Naive thymus-derived CD4-positive, alpha-beta T cell (primary cell): ENCODE measurements at regions not wholly inside any gene's neighbourhood (a gene's known extent, or its start where the extent isn't known, plus 50 kb on each side); places are given as distances from the start of the nearest gene placed in this dataset.

Experiments used
- ATAC-seq: fragments of 150-1000 bp; cut with Tn5 transposase; 2 replicates; pipeline ENCODE4 v1.10.0; 2021; ENCODE audit warnings: mild to moderate bottlenecking, moderate library complexity
- CTCF ChIA-PET: fragments of 350-600 bp; sonication (Branson Sonifier 250); formaldehyde crosslinking; loops from one replicate; lab custom pipeline; 2021; ENCODE audit warnings: antibody characterized with exemption; lab: Charles Lee
- POLR2A ChIA-PET: fragments of 350-600 bp; sonication (Branson Sonifier 250); formaldehyde crosslinking; loops from one replicate; lab custom pipeline; 2021; ENCODE audit warnings: antibody characterized with exemption, inconsistent platforms; lab: Charles Lee
- DNase-seq, 9 donors: peaks; one replicate each; pipeline versions ENCODE4 v3.0.0 to v3.0.0-alpha.2; 2020 to 2022; ENCODE audit warnings: mixed read lengths in 1 of 9
- H3K27ac ChIP-seq: one replicate; pipeline ENCODE4 v1.7.0; 2013; ENCODE audit warnings: mild to moderate bottlenecking, low read depth, low read length, moderate library complexity
- H3K27me3 ChIP-seq, 2 donors: one replicate each; pipeline ENCODE4 v1.7.0; 2013; ENCODE audit warnings: low read length in 2 of 2, mild to moderate bottlenecking in 2 of 2, moderate library complexity in 2 of 2; ENCODE audit not compliant: control insufficient read depth in 2 of 2, insufficient read depth in 2 of 2
- H3K36me3 ChIP-seq, 3 experiments: 1 replicate in 2 of 3; 2 replicates in 1 of 3; pipeline ENCODE4 v1.7.0; 2013; ENCODE audit warnings: low read length in 3 of 3, mild to moderate bottlenecking in 3 of 3, moderate library complexity in 1 of 3; ENCODE audit not compliant: insufficient read depth in 3 of 3, control insufficient read depth in 2 of 3
- H3K4me1 ChIP-seq, 2 donors: one replicate each; pipeline ENCODE4 v1.7.0; 2013; ENCODE audit warnings: low read length in 2 of 2, mild to moderate bottlenecking in 2 of 2, moderate library complexity in 1 of 2; ENCODE audit not compliant: control insufficient read depth in 2 of 2, insufficient read depth in 2 of 2
- H3K4me3 ChIP-seq: 2 replicates; pipeline ENCODE4 v1.7.0; 2013; ENCODE audit warnings: mild to moderate bottlenecking, low read length
- H3K9me3 ChIP-seq, 3 experiments: 1 replicate in 2 of 3; 2 replicates in 1 of 3; pipeline ENCODE4 v1.7.0; 2013; ENCODE audit warnings: low read length in 3 of 3; ENCODE audit not compliant: control insufficient read depth in 2 of 3
- H3K27ac Mint-ChIP-seq, 9 donors: one replicate each; pipeline ENCODE4 v1.8.0; 2020 to 2022; ENCODE audit warnings: mixed read lengths in 9 of 9, mild to moderate bottlenecking in 8 of 9, moderate library complexity in 5 of 9, inconsistent platforms in 2 of 9
- H3K27me3 Mint-ChIP-seq, 5 donors: one replicate each; pipeline ENCODE4 v1.8.0; 2021 to 2022; ENCODE audit warnings: mixed read lengths in 5 of 5, mild to moderate bottlenecking in 1 of 5
- H3K36me3 Mint-ChIP-seq, 5 donors: one replicate each; pipeline ENCODE4 v1.8.0; 2020 to 2022; ENCODE audit warnings: mixed read lengths in 5 of 5, mild to moderate bottlenecking in 3 of 5, inconsistent platforms in 1 of 5
- H3K4me1 Mint-ChIP-seq, 7 donors: one replicate each; pipeline ENCODE4 v1.8.0; 2020 to 2022; ENCODE audit warnings: mixed read lengths in 7 of 7, mild to moderate bottlenecking in 3 of 7, inconsistent platforms in 1 of 7
- H3K4me3 Mint-ChIP-seq, 10 donors: one replicate each; pipeline ENCODE4 v1.8.0; 2020 to 2022; ENCODE audit warnings: mild to moderate bottlenecking in 10 of 10, mixed read lengths in 10 of 10, moderate library complexity in 6 of 10, inconsistent platforms in 2 of 10
- H3K9me3 Mint-ChIP-seq, 11 donors: one replicate each; pipeline ENCODE4 v1.8.0; 2020 to 2022; ENCODE audit warnings: mixed read lengths in 11 of 11, mild to moderate bottlenecking in 4 of 11, inconsistent platforms in 1 of 11, moderate library complexity in 1 of 11
- intact Hi-C, 2 donors: fragments of 100-400 bp; cut with micrococcal nuclease; formaldehyde crosslinking; loops; one replicate each; pipeline ENCODE4 v1.15.1; 2023

- no peak for DNase-seq
- H3K4me1 Mint-ChIP-seq = peaks cover 0 to 2% (median 0%) of the 10 kb centered on the region in 7 donors
- CTCF ChIA-PET = no interaction called here
Observed at GRCh38 chr3:153072382-153072781, 89.6 kb upstream of the RAP2B start.

GRCh38 chr3:153072856-153073255 is 89.2 kb upstream of the RAP2B start:
- Histone ChIP-seq H3K27me3 (no peaks in the 10 kb centered on the region), H3K4me3 (no peak overlapping the region), H3K4me1 (no peaks in the 10 kb centered on the region), H3K36me3 (no peaks in the 10 kb centered on the region), H3K9me3 (no peaks in the 10 kb centered on the region), H3K27ac (no peak overlapping the region)
- no peak for ATAC-seq
- Mint-ChIP-seq H3K4me3 (no peak overlapping the region), H3K9me3 (no peaks in the 10 kb centered on the region), H3K27ac (no peak overlapping the region), H3K36me3 (no peaks in the 10 kb centered on the region), H3K4me1 (peaks cover 0 to 2% (median 0%) of the 10 kb centered on the region in 7 donors), H3K27me3 (no peaks in the 10 kb centered on the region)
- no peak for DNase-seq
- intact Hi-C loops = no loop called here
- ChIA-PET CTCF (no interaction called here), POLR2A (no interaction called here)

More at GRCh38 chr3:153072382-153072781, 89.6 kb upstream of the RAP2B start:
- H3K9me3 ChIP-seq = no peaks in the 10 kb centered on the region
- H3K27me3 ChIP-seq = no peaks in the 10 kb centered on the region
- POLR2A ChIA-PET = no interaction called here
- intact Hi-C loops = no loop called here
- no peaks in the 10 kb centered on the region for H3K36me3 Mint-ChIP-seq
- no peak overlapping the region for H3K27ac Mint-ChIP-seq
- no peaks in the 10 kb centered on the region for H3K4me1 ChIP-seq
- H3K36me3 ChIP-seq = no peaks in the 10 kb centered on the region
- no peak overlapping the region for H3K4me3 Mint-ChIP-seq
- no peaks in the 10 kb centered on the region for H3K27me3 Mint-ChIP-seq
- H3K9me3 Mint-ChIP-seq = no peaks in the 10 kb centered on the region
- H3K4me3 ChIP-seq = no peak overlapping the region
- no peak overlapping the region for H3K27ac ChIP-seq
- no peak for ATAC-seq

GRCh38 chr3:153073636-153074035 is 88.4 kb upstream of the RAP2B start:
- H3K36me3 Mint-ChIP-seq = no peaks in the 10 kb centered on the region
- H3K27me3 ChIP-seq = no peaks in the 10 kb centered on the region
- no peaks in the 10 kb centered on the region for H3K27me3 Mint-ChIP-seq
- no peak overlapping the region for H3K27ac Mint-ChIP-seq
- H3K4me3 Mint-ChIP-seq = no peak overlapping the region
- ChIA-PET CTCF (no interaction called here), POLR2A (no interaction called here)
- peaks cover 0 to under 1% (median 0%) of the 10 kb centered on the region in 7 donors for H3K4me1 Mint-ChIP-seq
- DNase-seq = no peak
- H3K36me3 ChIP-seq = no peaks in the 10 kb centered on the region
- H3K27ac ChIP-seq = no peak overlapping the region
- H3K4me1 ChIP-seq = no peaks in the 10 kb centered on the region
- ATAC-seq = no peak
- no peaks in the 10 kb centered on the region for H3K9me3 Mint-ChIP-seq
- intact Hi-C loops = no loop called here
- H3K9me3 ChIP-seq = no peaks in the 10 kb centered on the region
- H3K4me3 ChIP-seq = no peak overlapping the region

GRCh38 chr3:153078826-153079225 is 83.2 kb upstream of the RAP2B start:
- no peaks in the 10 kb centered on the region for H3K4me1 ChIP-seq

GRCh38 chr3:153079386-153079785 is 82.6 kb upstream of the RAP2B start:
- no peak for DNase-seq
- intact Hi-C loops = no loop called here
- H3K4me1 Mint-ChIP-seq = peaks cover 0 to 12% (median 4%) of the 10 kb centered on the region in 7 donors
- Histone ChIP-seq H3K4me1 (no peaks in the 10 kb centered on the region), H3K4me3 (no peak overlapping the region), H3K9me3 (no peaks in the 10 kb centered on the region), H3K27me3 (no peaks in the 10 kb centered on the region), H3K36me3 (no peaks in the 10 kb centered on the region), H3K27ac (no peak overlapping the region)
- no peak overlapping the region for H3K4me3 Mint-ChIP-seq
- ChIA-PET POLR2A (interaction anchor here (0.7 kb wide), 1 partner anchor 1080 kb away, joined by 3 read pairs; no protein-coding TSS in a partner anchor), CTCF (no interaction called here)
- H3K27me3 Mint-ChIP-seq = peaks cover 0 to 9% (median 0%) of the 10 kb centered on the region in 5 donors
- H3K36me3 Mint-ChIP-seq = no peaks in the 10 kb centered on the region
- peaks cover 0 to 1% (median 0%) of the 10 kb centered on the region in 11 donors for H3K9me3 Mint-ChIP-seq
- no peak for ATAC-seq
- H3K27ac Mint-ChIP-seq = no peak overlapping the region

More at GRCh38 chr3:153078826-153079225, 83.2 kb upstream of the RAP2B start:
- Histone ChIP-seq H3K27ac (no peak overlapping the region), H3K4me3 (no peak overlapping the region), H3K36me3 (no peaks in the 10 kb centered on the region), H3K9me3 (no peaks in the 10 kb centered on the region), H3K27me3 (no peaks in the 10 kb centered on the region)
- H3K4me3 Mint-ChIP-seq = no peak overlapping the region
- H3K36me3 Mint-ChIP-seq = no peaks in the 10 kb centered on the region
- H3K27me3 Mint-ChIP-seq = peaks cover 0 to 7% (median 0%) of the 10 kb centered on the region in 5 donors
- peak overlapping the region in 1 of 9 donors; percentile 68 for H3K27ac Mint-ChIP-seq
- ChIA-PET CTCF (no interaction called here), POLR2A (interaction anchor here (0.7 kb wide), 1 partner anchor 1081 kb away, joined by 3 read pairs; no protein-coding TSS in a partner anchor)
- intact Hi-C loops = no loop called here
- H3K4me1 Mint-ChIP-seq = peaks cover 0 to 12% (median 4%) of the 10 kb centered on the region in 7 donors
- DNase-seq = no peak
- no peak for ATAC-seq
- peaks cover 0 to 1% (median 0%) of the 10 kb centered on the region in 11 donors for H3K9me3 Mint-ChIP-seq

- CTCF ChIA-PET = interaction anchor here (0.7 kb wide), 1 partner anchor 84 kb away, joined by 3 read pairs; no protein-coding TSS in a partner anchor
- no peak overlapping the region for H3K4me3 ChIP-seq
- no peak overlapping the region for H3K27ac ChIP-seq
- peak overlapping the region in 1 of 9 donors; percentile 15 for H3K27ac Mint-ChIP-seq
- peaks cover 0 to 1% (median 0%) of the 10 kb centered on the region in 11 donors for H3K9me3 Mint-ChIP-seq
- H3K4me1 Mint-ChIP-seq = peaks cover 0 to 12% (median 4%) of the 10 kb centered on the region in 7 donors
- DNase-seq (peak in 2 of 9 donors; percentile 8 to 10), ATAC-seq (no peak)
- H3K36me3 ChIP-seq = no peaks in the 10 kb centered on the region
- no peaks in the 10 kb centered on the region for H3K4me1 ChIP-seq
- no peaks in the 10 kb centered on the region for H3K9me3 ChIP-seq
- no peak overlapping the region for H3K4me3 Mint-ChIP-seq
- H3K27me3 Mint-ChIP-seq = peaks cover 0 to 11% (median 0%) of the 10 kb centered on the region in 5 donors
- POLR2A ChIA-PET = interaction anchor here (1.7 kb wide), 1 partner anchor 80 kb away, joined by 4 read pairs; no protein-coding TSS in a partner anchor
- no peaks in the 10 kb centered on the region for H3K36me3 Mint-ChIP-seq
- intact Hi-C loops = no loop called here
- no peaks in the 10 kb centered on the region for H3K27me3 ChIP-seq
Observed at GRCh38 chr3:153080778-153081240, 81.2 kb upstream of the RAP2B start.

- DNase-seq = no peak
- Histone ChIP-seq H3K4me3 (no peak overlapping the region), H3K9me3 (no peaks in the 10 kb centered on the region), H3K36me3 (no peaks in the 10 kb centered on the region), H3K27ac (no peak overlapping the region), H3K4me1 (no peaks in the 10 kb centered on the region), H3K27me3 (no peaks in the 10 kb centered on the region)
- H3K9me3 Mint-ChIP-seq = no peaks in the 10 kb centered on the region
- ATAC-seq = no peak
- H3K27me3 Mint-ChIP-seq = peaks cover 0 to 23% (median 0%) of the 10 kb centered on the region in 5 donors
- H3K27ac Mint-ChIP-seq = peak overlapping the region in 1 of 9 donors; percentile 29
- no peak overlapping the region for H3K4me3 Mint-ChIP-seq
- ChIA-PET POLR2A (no interaction called here), CTCF (no interaction called here)
- no peaks in the 10 kb centered on the region for H3K36me3 Mint-ChIP-seq
- H3K4me1 Mint-ChIP-seq = peaks cover 0 to 12% (median 4%) of the 10 kb centered on the region in 7 donors
- intact Hi-C loops = no loop called here
Observed at GRCh38 chr3:153084431-153084830, 77.6 kb upstream of the RAP2B start.
